Peyer's patch (tissue), 4 donors: ENCODE measurements at regions not wholly inside any gene's neighbourhood (a gene's known extent, or its start where the extent isn't known, plus 50 kb on each side); places are given as distances from the start of the nearest gene placed in this dataset.

Source experiments
- POLR2A ChIP-seq, 2 donors: fragments of 450-650 bp; IDR thresholded peaks; one replicate each; pipeline ENCODE4 v1.5.1; 2017; ENCODE audit warnings: antibody characterized with exemption in 2 of 2, mild to moderate bottlenecking in 2 of 2, moderate library complexity in 2 of 2
- TF ChIP-seq, protein P1 (sequence below), 6 experiments: fragments of 450-650 bp in 4 of 6; fragments of 200-600 bp in 2 of 6; sonication (generic) in 1 of 6; IDR thresholded peaks; one replicate each; pipeline ENCODE4 v1.5.1; 2017 to 2019; ENCODE audit warnings: antibody characterized with exemption in 6 of 6, mild to moderate bottlenecking in 3 of 6, moderate library complexity in 1 of 6

DNA sequence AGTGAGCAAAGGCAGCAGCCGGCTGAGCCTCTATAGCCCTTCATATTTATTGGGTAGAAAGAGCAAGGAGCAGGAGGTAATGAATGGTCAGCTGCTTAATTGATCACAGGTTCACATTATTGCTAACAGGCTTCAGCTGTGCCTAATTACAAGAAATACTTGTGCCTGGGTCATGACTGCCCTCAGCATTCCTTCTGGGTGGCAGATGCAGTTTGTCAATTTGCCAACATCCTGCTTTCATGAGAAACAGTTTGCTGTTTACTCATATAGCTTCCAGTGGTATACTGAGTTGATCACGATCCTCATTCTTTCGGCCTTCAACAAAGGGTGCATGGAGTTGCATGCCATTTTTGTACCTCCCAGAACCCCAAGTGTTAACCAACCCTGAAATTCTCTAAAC is 81.0 kb upstream of the PLEKHG7 start:
- TF ChIP-seq, protein P1, sequence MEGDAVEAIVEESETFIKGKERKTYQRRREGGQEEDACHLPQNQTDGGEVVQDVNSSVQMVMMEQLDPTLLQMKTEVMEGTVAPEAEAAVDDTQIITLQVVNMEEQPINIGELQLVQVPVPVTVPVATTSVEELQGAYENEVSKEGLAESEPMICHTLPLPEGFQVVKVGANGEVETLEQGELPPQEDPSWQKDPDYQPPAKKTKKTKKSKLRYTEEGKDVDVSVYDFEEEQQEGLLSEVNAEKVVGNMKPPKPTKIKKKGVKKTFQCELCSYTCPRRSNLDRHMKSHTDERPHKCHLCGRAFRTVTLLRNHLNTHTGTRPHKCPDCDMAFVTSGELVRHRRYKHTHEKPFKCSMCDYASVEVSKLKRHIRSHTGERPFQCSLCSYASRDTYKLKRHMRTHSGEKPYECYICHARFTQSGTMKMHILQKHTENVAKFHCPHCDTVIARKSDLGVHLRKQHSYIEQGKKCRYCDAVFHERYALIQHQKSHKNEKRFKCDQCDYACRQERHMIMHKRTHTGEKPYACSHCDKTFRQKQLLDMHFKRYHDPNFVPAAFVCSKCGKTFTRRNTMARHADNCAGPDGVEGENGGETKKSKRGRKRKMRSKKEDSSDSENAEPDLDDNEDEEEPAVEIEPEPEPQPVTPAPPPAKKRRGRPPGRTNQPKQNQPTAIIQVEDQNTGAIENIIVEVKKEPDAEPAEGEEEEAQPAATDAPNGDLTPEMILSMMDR (IDR thresholded peaks at IDR 0.05): no peak
- TF ChIP-seq POLR2A (IDR thresholded peaks at IDR 0.05): no peak
